ENCODE measurements at regions not wholly inside any gene's neighbourhood (a gene's known extent, or its start where the extent isn't known, plus 50 kb on each side); places are given as distances from the start of the nearest gene placed in this dataset.

- no peak for TF ChIP-seq CTCF (IDR thresholded peaks at IDR 0.05)
- DNase-seq (ENCODE audit: extremely low spot score, unreplicated experiment), result no peak
- Mint-ChIP-seq H3K9me3 (ENCODE audit: unreplicated experiment) (peaks cover 15% of the 10 kb centered on the region), H3K4me1 (ENCODE audit: unreplicated experiment) (no peaks in the 10 kb centered on the region), H3K27ac (ENCODE audit: unreplicated experiment) (no peak overlapping the region), H3K27me3 (ENCODE audit: unreplicated experiment) (peaks cover 2% of the 10 kb centered on the region), H3K36me3 (ENCODE audit: unreplicated experiment) (no peaks in the 10 kb centered on the region), H3K4me3 (ENCODE audit: unreplicated experiment) (no peak overlapping the region)
Observed at GRCh38 chr9:10899509-10899908, 286.7 kb upstream of the PTPRD start.

- no peak for DNase-seq (ENCODE audit: extremely low spot score, unreplicated experiment)
- Mint-ChIP-seq H3K4me3 (ENCODE audit: unreplicated experiment) (no peak overlapping the region), H3K4me1 (ENCODE audit: unreplicated experiment) (no peaks in the 10 kb centered on the region), H3K27me3 (ENCODE audit: unreplicated experiment) (no peaks in the 10 kb centered on the region), H3K27ac (ENCODE audit: unreplicated experiment) (no peak overlapping the region), H3K36me3 (ENCODE audit: unreplicated experiment) (no peaks in the 10 kb centered on the region), H3K9me3 (ENCODE audit: unreplicated experiment) (peaks cover 15% of the 10 kb centered on the region)
- TF ChIP-seq CTCF (IDR thresholded peaks at IDR 0.05), result no peak
Observed at GRCh38 chr9:10903969-10904368, 291.2 kb upstream of the PTPRD start.

GRCh38 chr9:10910779-10911178 is 298.0 kb upstream of the PTPRD start:
- no peak overlapping the region for H3K27ac Mint-ChIP-seq (ENCODE audit: unreplicated experiment)
- no peaks in the 10 kb centered on the region for H3K27me3 Mint-ChIP-seq (ENCODE audit: unreplicated experiment)
- H3K4me3 Mint-ChIP-seq (ENCODE audit: unreplicated experiment), result no peak overlapping the region
- TF ChIP-seq CTCF (IDR thresholded peaks at IDR 0.05), result no peak
- H3K9me3 Mint-ChIP-seq (ENCODE audit: unreplicated experiment), result no peaks in the 10 kb centered on the region
- no peaks in the 10 kb centered on the region for H3K4me1 Mint-ChIP-seq (ENCODE audit: unreplicated experiment)
- H3K36me3 Mint-ChIP-seq (ENCODE audit: unreplicated experiment), result no peaks in the 10 kb centered on the region
- no peak for DNase-seq (ENCODE audit: extremely low spot score, unreplicated experiment)

- Mint-ChIP-seq H3K27me3 (ENCODE audit: unreplicated experiment) (no peaks in the 10 kb centered on the region), H3K4me1 (ENCODE audit: unreplicated experiment) (no peaks in the 10 kb centered on the region), H3K9me3 (ENCODE audit: unreplicated experiment) (no peaks in the 10 kb centered on the region)
Observed at GRCh38 chr9:10911373-10911772, 298.6 kb upstream of the PTPRD start.

GRCh38 chr9:10917001-10917400 is 304.2 kb upstream of the PTPRD start:
- no peak for DNase-seq (ENCODE audit: extremely low spot score, unreplicated experiment)
- peaks cover 2% of the 10 kb centered on the region for H3K27me3 Mint-ChIP-seq (ENCODE audit: unreplicated experiment)
- no peaks in the 10 kb centered on the region for H3K4me1 Mint-ChIP-seq (ENCODE audit: unreplicated experiment)
- H3K27ac Mint-ChIP-seq (ENCODE audit: unreplicated experiment), result no peak overlapping the region
- no peaks in the 10 kb centered on the region for H3K36me3 Mint-ChIP-seq (ENCODE audit: unreplicated experiment)
- H3K9me3 Mint-ChIP-seq (ENCODE audit: unreplicated experiment), result no peaks in the 10 kb centered on the region
- TF ChIP-seq CTCF (IDR thresholded peaks at IDR 0.05), result no peak
- H3K4me3 Mint-ChIP-seq (ENCODE audit: unreplicated experiment), result no peak overlapping the region

More at GRCh38 chr9:10911373-10911772, 298.6 kb upstream of the PTPRD start:
- Mint-ChIP-seq H3K4me3 (ENCODE audit: unreplicated experiment) (no peak overlapping the region), H3K36me3 (ENCODE audit: unreplicated experiment) (no peaks in the 10 kb centered on the region), H3K27ac (ENCODE audit: unreplicated experiment) (no peak overlapping the region)
- TF ChIP-seq CTCF (IDR thresholded peaks at IDR 0.05), result no peak
- no peak for DNase-seq (ENCODE audit: extremely low spot score, unreplicated experiment)

Data from osteocyte (in vitro differentiated cells).